Gastroesophageal sphincter (tissue), 4 donors: ENCODE measurements at regions not wholly inside any gene's neighbourhood (a gene's known extent, or its start where the extent isn't known, plus 50 kb on each side); places are given as distances from the start of the nearest gene placed in this dataset.
A peak's percentile ranks its signal among the peaks of the same experiment; 100 is the strongest.

Experiments used
- ATAC-seq: fragments of 150-250 bp; one replicate; pipeline ENCODE4 v1.9.1; 2016; ENCODE audit warnings: mild to moderate bottlenecking, moderate library complexity
- H3K27ac ChIP-seq, 4 donors: fragments of 200-600 bp; sonication (generic) in 3 of 4; 1 replicate in 3 of 4; 2 replicates in 1 of 4; pipeline ENCODE4 v1.5.1; 2016 to 2019
- H3K27me3 ChIP-seq: fragments of 200-600 bp; sonication (generic); one replicate; pipeline ENCODE4 v1.5.1; 2019
- H3K36me3 ChIP-seq, 2 donors: fragments of 200-600 bp; sonication (generic); one replicate each; pipeline ENCODE4 v1.5.1; 2019; ENCODE audit warnings: control low read depth in 1 of 2
- H3K4me1 ChIP-seq, 3 donors: fragments of 200-600 bp; sonication (generic); 1 replicate in 2 of 3; 2 replicates in 1 of 3; pipeline ENCODE4 v1.5.1; 2016 to 2019; ENCODE audit warnings: control low read depth in 2 of 3
- H3K4me3 ChIP-seq, 2 donors: fragments of 200-600 bp; sonication (generic); one replicate each; pipeline ENCODE4 v1.5.1; 2019; ENCODE audit warnings: mild to moderate bottlenecking in 1 of 2, moderate library complexity in 1 of 2
- H3K9me3 ChIP-seq, 3 donors: fragments of 200-600 bp; sonication (generic); one replicate each; pipeline ENCODE4 v1.5.1; 2017 to 2019; ENCODE audit warnings: control low read depth in 2 of 3
- EP300 ChIP-seq: sonication (generic); formaldehyde crosslinking; IDR thresholded peaks from one replicate; pipeline ENCODE4 v1.6.1; 2017; ENCODE audit warnings: antibody characterized with exemption, mild to moderate bottlenecking
- POLR2A ChIP-seq, 2 donors: fragments of 450-650 bp; IDR thresholded peaks; one replicate each; pipeline ENCODE4 v1.6.1; 2017; ENCODE audit warnings: antibody characterized with exemption in 2 of 2, mild to moderate bottlenecking in 2 of 2, moderate library complexity in 1 of 2
- POLR2AphosphoS5 ChIP-seq: sonication (generic); formaldehyde crosslinking; IDR thresholded peaks from one replicate; pipeline ENCODE4 v1.6.1; 2017; ENCODE audit warnings: antibody characterized with exemption
- WGBS, 2 donors: methylation state at CpG; one replicate each; pipeline ENCODE4 v1.1.5; 2018; ENCODE audit warnings: low coverage in 1 of 2; 5-methylcytosine and 5-hydroxymethylcytosine counted together
- TF ChIP-seq, protein P1 (sequence below), 4 experiments: fragments of 200-600 bp in 2 of 4; fragments of 450-650 bp in 2 of 4; sonication (generic) in 1 of 4; IDR thresholded peaks; one replicate each; pipeline ENCODE4 v1.5.1; 2017 to 2019; ENCODE audit warnings: antibody characterized with exemption in 4 of 4, mild to moderate bottlenecking in 2 of 4, moderate library complexity in 2 of 4

DNA sequence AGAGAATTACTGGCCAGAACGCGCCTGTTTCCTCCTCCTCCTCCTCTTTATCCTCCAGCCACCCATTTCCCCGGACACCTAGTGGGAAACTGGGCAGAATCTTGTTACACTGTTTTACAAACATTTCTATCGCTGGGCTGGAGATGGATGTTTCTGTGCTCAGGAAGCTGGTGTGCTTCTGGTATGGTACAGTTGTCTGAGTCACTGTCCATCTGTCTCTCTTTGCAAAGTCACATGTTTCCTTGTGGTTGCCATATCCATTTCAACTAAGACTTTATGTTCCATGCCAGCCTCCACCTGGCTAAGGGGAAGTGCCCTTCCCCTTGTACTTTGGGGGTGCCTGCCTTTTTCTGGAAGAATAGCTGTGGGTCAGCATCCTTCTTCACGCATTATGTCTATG is 52.9 kb upstream of the SLC22A16 start:
- TF ChIP-seq, protein P1, sequence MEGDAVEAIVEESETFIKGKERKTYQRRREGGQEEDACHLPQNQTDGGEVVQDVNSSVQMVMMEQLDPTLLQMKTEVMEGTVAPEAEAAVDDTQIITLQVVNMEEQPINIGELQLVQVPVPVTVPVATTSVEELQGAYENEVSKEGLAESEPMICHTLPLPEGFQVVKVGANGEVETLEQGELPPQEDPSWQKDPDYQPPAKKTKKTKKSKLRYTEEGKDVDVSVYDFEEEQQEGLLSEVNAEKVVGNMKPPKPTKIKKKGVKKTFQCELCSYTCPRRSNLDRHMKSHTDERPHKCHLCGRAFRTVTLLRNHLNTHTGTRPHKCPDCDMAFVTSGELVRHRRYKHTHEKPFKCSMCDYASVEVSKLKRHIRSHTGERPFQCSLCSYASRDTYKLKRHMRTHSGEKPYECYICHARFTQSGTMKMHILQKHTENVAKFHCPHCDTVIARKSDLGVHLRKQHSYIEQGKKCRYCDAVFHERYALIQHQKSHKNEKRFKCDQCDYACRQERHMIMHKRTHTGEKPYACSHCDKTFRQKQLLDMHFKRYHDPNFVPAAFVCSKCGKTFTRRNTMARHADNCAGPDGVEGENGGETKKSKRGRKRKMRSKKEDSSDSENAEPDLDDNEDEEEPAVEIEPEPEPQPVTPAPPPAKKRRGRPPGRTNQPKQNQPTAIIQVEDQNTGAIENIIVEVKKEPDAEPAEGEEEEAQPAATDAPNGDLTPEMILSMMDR (IDR thresholded peaks at IDR 0.05) = no peak
- TF ChIP-seq POLR2AphosphoS5 (no peak), EP300 (no peak)
- WGBS, 2 donors = 77% methylated on average over 5 of the region's 5 CpGs; no CpG with 5 or more reads in 1 of the 2 donors
- H3K27me3 ChIP-seq = no peaks in the 10 kb centered on the region
- H3K27ac ChIP-seq = no peak overlapping the region
- H3K9me3 ChIP-seq = no peaks in the 10 kb centered on the region
- no peaks in the 10 kb centered on the region for H3K36me3 ChIP-seq
- H3K4me3 ChIP-seq = no peak overlapping the region
- H3K4me1 ChIP-seq = peaks cover 0 to 10% (median 0%) of the 10 kb centered on the region in 3 donors
- no peak for ATAC-seq

DNA sequence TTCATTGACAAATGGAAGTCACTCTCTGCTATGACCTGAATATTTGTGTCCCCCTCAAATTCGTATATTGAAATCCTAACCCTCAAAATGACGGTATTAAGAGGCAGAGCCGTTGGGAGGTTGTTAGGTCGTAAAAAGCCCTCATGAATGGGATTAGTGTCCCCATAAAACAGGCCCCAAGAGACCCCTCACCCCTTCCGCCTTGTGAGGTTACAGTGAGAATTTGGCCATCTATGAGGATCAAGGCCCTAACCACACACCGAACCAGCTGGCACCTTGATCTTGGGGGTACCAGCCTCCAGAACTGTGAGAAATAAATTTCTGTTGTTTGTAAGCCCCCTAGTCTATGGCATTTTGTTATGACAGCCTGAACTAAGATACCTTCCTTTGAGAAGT is 52.5 kb upstream of the SLC22A16 start:
- 89 to 92% methylated on average over 5 to 6 of the region's 6 CpGs for WGBS, 2 donors
- H3K9me3 ChIP-seq = no peaks in the 10 kb centered on the region
- H3K27me3 ChIP-seq = no peaks in the 10 kb centered on the region
- no peak overlapping the region for H3K4me3 ChIP-seq
- peaks cover 0 to 10% (median 0%) of the 10 kb centered on the region in 3 donors for H3K4me1 ChIP-seq
- no peaks in the 10 kb centered on the region for H3K36me3 ChIP-seq
- no peak for ATAC-seq
- TF ChIP-seq POLR2A (IDR thresholded peaks at IDR 0.05) (no peak), EP300 (no peak), POLR2AphosphoS5 (no peak)
- TF ChIP-seq, protein P1 (IDR thresholded peaks at IDR 0.05) = no peak
- peak overlapping the region in 1 of 4 donors; percentile 27 for H3K27ac ChIP-seq

DNA sequence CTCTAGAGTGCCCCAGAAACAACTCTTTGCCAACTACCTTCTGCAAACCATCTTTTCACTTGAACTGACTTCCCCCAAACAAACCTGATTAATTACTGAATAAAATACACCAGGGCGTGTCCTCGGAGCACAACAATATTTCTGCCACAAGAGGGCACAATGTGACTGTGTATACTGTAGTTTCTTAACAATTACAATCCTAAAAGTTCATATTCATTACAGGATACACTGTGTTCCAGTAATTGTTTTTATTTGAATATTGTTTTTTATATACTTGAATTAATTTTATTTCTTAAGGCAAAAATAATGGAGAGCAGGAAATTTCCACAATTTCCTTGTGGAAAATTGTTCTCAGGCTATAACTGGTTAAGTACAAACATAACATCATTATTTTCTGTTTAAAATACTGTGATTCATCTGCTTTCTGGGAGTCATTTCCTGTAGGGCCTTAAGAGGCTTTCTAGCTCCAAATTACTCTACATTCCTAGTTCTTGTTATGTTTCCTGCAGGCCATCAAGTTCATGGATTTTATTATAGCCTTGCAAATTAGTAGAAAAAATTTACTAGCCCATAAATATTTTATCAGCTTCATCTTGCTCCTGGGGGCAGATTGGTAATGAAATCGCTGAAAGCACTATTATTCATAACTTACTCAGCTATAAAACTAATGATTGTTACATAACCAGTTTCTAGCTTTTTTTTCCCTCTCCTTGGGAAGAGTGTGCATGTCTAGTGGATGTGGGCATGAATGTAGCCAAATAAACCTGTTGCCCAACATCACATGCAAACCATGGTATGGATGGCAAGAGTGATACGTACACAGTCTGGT is 51.9 kb upstream of the SLC22A16 start:
- Histone ChIP-seq H3K27me3 (no peaks in the 10 kb centered on the region), H3K4me1 (peaks cover 0 to 10% (median 0%) of the 10 kb centered on the region in 3 donors), H3K36me3 (no peaks in the 10 kb centered on the region), H3K27ac (peak overlapping the region in 1 of 4 donors; percentile 27), H3K9me3 (no peaks in the 10 kb centered on the region), H3K4me3 (no peak overlapping the region)
- WGBS, 2 donors = 28 to 29% methylated on average over 3 to 4 of the region's 4 CpGs
- ATAC-seq = peak; percentile 66
- TF ChIP-seq POLR2AphosphoS5 = no peak
- TF ChIP-seq EP300 = no peak
- TF ChIP-seq, protein P1 (IDR thresholded peaks at IDR 0.05) = peak; percentile 57 to 78 (median 74)

DNA sequence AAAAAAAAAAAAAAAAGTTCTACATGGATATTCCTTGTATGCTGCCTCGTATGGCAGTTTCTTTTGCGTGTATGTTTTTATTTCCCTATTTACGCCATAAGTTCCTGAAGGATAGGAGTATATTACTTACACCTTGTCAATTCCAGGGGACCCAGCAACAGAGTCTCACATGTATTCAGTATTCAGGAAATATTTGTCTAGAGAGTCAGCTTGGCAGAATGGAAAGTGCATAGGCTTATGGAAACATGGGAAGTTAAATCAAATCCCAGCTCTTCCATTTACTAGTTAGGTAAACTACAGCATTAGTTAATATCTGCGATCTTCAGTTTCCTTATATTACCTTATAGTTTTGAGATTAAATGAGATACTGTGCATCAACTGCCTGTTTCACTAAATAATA is 51.1 kb upstream of the SLC22A16 start:
- no peaks in the 10 kb centered on the region for H3K36me3 ChIP-seq
- WGBS, 2 donors = 79 to 89% methylated on average over 4 of the region's 4 CpGs
- ATAC-seq = no peak
- no peaks in the 10 kb centered on the region for H3K27me3 ChIP-seq
- peaks cover 0 to 10% (median 0%) of the 10 kb centered on the region in 3 donors for H3K4me1 ChIP-seq
- peak overlapping the region in 1 of 4 donors; percentile 5 for H3K27ac ChIP-seq
- TF ChIP-seq EP300 (no peak), POLR2AphosphoS5 (no peak), POLR2A (IDR thresholded peaks at IDR 0.05) (no peak)
- TF ChIP-seq, protein P1 (IDR thresholded peaks at IDR 0.05) = no peak
- no peaks in the 10 kb centered on the region for H3K9me3 ChIP-seq
- no peak overlapping the region for H3K4me3 ChIP-seq

DNA sequence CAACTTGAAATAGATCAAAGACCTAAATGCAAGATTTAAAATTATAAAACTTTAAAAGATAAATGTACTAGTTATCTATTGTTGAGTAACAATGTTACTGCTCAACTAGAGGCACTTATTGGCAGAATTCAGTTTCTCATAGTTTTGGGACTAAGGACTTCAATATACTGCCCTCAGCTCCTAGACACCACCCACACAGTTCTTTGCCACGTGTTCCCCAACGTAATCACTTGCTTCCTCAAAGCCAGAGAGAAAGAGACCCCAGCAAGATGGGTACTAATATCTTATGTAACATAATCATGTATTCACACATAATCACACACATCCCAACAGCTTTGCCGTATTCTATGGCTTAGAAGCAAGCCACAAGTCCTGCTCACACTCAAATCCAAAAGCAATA is 50.3 kb upstream of the SLC22A16 start:
- Histone ChIP-seq H3K27me3 (no peaks in the 10 kb centered on the region), H3K4me3 (no peak overlapping the region), H3K4me1 (peaks cover 0 to 10% (median 0%) of the 10 kb centered on the region in 3 donors), H3K9me3 (no peaks in the 10 kb centered on the region), H3K27ac (no peak overlapping the region), H3K36me3 (no peaks in the 10 kb centered on the region)
- TF ChIP-seq POLR2AphosphoS5 (no peak), EP300 (no peak), POLR2A (IDR thresholded peaks at IDR 0.05) (no peak)
- TF ChIP-seq, protein P1 (IDR thresholded peaks at IDR 0.05) = no peak
- ATAC-seq = no peak
- WGBS, 2 donors = 47 to 52% methylated on average over 3 of the region's 3 CpGs
